ENCODE measurements at regions not wholly inside any gene's neighbourhood (a gene's known extent, or its start where the extent isn't known, plus 50 kb on each side); places are given as distances from the start of the nearest gene placed in this dataset.
A peak's percentile ranks its signal among the peaks of the same experiment; 100 is the strongest.

- in situ Hi-C loops (cut with HindIII; ENCODE audit: low sequenced_read_pairs), result no loop called here
- H3K4me3 ChIP-seq (ENCODE audit: low read depth, low read length), result no peak overlapping the region
- TF ChIP-seq CTCF (IDR thresholded peaks at IDR 0.05; ENCODE audit: low read depth, low read length, missing control alignments), result no peak
- DNase-seq (ENCODE audit: low read depth), result no peak
Measured at GRCh38 chr12:44961887-44962286, 85.8 kb upstream of the NELL2 start.

GRCh38 chr12:44960856-44961255, 84.7 kb upstream of the NELL2 start:
- TF ChIP-seq CTCF (IDR thresholded peaks at IDR 0.05; ENCODE audit: low read depth, low read length, missing control alignments), result no peak
- no peak overlapping the region for H3K4me3 ChIP-seq (ENCODE audit: low read depth, low read length)
- in situ Hi-C loops (cut with HindIII; ENCODE audit: low sequenced_read_pairs), result no loop called here
- no peak for DNase-seq (ENCODE audit: low read depth)

GRCh38 chr12:44960423-44960822, 84.3 kb upstream of the NELL2 start:
- in situ Hi-C loops (cut with HindIII; ENCODE audit: low sequenced_read_pairs), result no loop called here
- DNase-seq (ENCODE audit: low read depth), result no peak

GRCh38 chr12:44947163-44947562, 71.0 kb upstream of the NELL2 start:
- no peak for TF ChIP-seq CTCF (IDR thresholded peaks at IDR 0.05; ENCODE audit: low read depth, low read length, missing control alignments)
- no peak for DNase-seq (ENCODE audit: low read depth)
- no peak overlapping the region for H3K4me3 ChIP-seq (ENCODE audit: low read depth, low read length)
- in situ Hi-C loops (cut with HindIII; ENCODE audit: low sequenced_read_pairs), result no loop called here

More at GRCh38 chr12:44960423-44960822, 84.3 kb upstream of the NELL2 start:
- no peak overlapping the region for H3K4me3 ChIP-seq (ENCODE audit: low read depth, low read length)
- TF ChIP-seq CTCF (IDR thresholded peaks at IDR 0.05; ENCODE audit: low read depth, low read length, missing control alignments), result no peak

GRCh38 chr12:44942714-44943113, 66.6 kb upstream of the NELL2 start:
- no peak for DNase-seq (ENCODE audit: low read depth)
- in situ Hi-C loops (cut with HindIII; ENCODE audit: low sequenced_read_pairs), result no loop called here
- H3K4me3 ChIP-seq (ENCODE audit: low read depth, low read length), result no peak overlapping the region
- no peak for TF ChIP-seq CTCF (IDR thresholded peaks at IDR 0.05; ENCODE audit: low read depth, low read length, missing control alignments)

- peak; percentile 14 for TF ChIP-seq CTCF (IDR thresholded peaks at IDR 0.05; ENCODE audit: low read depth, low read length, missing control alignments)
Measured at GRCh38 chr12:44930972-44931600, 55.0 kb upstream of the NELL2 start.

More at GRCh38 chr12:44930972-44931600, 55.0 kb upstream of the NELL2 start:
- no peak overlapping the region for H3K4me3 ChIP-seq (ENCODE audit: low read depth, low read length)
- DNase-seq (ENCODE audit: low read depth), result peak; percentile 45
- in situ Hi-C loops (cut with HindIII; ENCODE audit: low sequenced_read_pairs), result no loop called here

All from astrocyte of the cerebellum (primary cell).